HUDEP-2 (cell line): ENCODE measurements at regions not wholly inside any gene's neighbourhood (a gene's known extent, or its start where the extent isn't known, plus 50 kb on each side); places are given as distances from the start of the nearest gene placed in this dataset.
"Not testable (repeated sequence)": the region's sequence is repeated elsewhere in the genome, so short reads cannot be mapped to it uniquely, and the experiment has no call there.

ENCODE experiments used
- DNase-seq, 76 experiments: peaks; one replicate each; lab custom pipeline; 2025; ENCODE audit not compliant: unreplicated experiment in 76 of 76; lab: John Stamatoyannopoulos, UW

- DNase-seq, result not testable (repeated sequence)
Observed at GRCh38 chr1:90219166-90219871, 224.4 kb downstream of the ZNF326 start.

DNA sequence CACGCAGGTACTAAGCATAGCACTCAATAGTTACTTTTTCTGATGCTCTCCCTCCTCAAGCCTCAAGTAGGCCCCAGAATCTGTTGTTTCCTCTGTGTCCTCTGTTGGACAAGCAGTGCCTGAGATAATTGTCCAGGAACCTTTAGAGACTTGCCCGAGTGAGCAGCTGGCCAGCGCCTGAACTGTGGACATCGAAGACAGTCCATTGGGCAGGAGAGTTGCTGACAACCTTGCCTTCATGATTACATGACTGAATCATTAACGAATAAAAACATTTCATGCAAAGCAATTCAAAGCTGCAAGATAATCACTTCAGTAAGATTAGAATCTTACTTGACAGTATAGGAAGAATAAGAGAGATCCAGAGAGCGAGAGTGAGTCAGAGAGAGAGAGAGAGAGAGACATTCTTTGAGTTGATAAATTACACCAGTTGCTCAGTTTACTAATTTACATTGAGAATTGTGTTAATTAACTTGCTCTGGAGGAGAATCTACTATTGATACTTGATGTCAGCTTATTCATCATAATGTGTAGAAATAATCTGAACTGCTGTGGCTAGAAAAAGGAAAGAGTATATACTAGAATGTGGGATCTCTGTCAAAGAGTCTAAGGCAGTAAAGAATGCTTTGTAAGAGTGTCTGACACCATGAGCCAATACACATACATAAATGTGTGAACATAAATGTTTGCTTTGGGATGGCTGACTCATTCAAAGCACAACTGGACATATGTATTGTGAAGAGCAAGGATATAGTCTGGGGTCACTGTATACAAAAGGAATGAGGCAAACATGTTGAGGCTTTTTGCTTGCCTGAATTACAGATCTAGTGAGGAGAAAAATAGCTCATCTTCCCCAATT lies 216.0 kb downstream of the ZNF326 start:
- no peak for DNase-seq

DNA sequence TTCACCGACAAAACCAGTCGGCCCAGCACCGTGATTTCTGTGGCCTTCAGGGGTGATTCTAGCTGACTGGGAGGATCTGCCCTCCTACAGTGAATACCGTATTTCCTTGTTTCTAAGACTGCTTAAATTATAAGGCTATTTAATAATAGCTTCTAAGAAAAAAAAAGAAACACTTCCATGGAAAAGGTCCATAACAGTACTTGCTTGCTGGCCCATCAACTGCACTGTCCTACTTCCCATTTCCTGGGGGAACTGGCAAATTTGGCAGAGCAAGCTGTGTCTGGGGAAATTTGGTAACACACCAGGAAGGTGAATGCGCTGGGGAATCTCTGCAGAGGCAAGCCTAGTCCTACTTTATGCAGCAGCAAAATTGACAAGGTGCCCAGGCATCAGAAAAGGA lies 214.0 kb downstream of the ZNF326 start:
- DNase-seq, result no peak

DNA sequence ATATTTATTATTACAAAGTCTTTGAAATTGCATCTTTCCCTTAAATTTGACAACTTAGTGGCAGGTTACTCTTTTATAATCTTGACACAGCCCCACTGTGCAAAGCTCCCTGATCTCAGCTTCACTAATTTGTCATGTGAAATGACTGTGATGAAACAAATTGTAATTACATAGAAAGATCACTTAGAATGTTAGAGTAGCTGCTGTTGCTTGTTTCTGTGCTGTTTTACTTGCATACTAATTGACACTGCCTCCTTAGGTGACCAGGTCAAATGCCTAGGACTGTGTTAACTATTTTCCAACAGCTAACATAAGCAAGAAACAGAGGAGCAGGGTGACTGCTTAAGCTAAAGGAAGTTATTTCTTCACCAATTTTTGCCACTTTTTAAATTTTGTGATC lies 211.3 kb downstream of the ZNF326 start:
- DNase-seq, result no peak

DNA sequence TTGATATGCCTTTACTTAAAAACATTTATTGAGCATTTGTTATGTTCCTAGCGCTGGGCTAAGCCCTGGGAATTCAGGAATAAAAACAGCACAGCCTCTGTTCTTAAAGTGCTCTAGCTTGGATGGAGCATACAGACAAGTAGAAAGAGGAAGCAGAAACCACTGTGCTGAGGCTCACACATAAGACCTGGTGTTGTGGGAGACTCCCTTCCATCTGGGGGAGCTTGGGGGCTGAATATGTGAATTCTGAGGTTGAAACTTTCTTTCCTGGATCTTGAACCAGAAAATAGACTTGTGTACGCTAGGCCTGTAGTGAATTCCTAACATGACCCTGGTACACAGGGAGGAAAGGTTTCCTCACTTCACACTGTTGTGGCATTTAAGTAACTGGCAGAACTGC lies 209.9 kb downstream of the ZNF326 start:
- DNase-seq, result no peak

GRCh38 chr1:90204023-90204590 lies 209.2 kb downstream of the ZNF326 start:
- no peak for DNase-seq

DNA sequence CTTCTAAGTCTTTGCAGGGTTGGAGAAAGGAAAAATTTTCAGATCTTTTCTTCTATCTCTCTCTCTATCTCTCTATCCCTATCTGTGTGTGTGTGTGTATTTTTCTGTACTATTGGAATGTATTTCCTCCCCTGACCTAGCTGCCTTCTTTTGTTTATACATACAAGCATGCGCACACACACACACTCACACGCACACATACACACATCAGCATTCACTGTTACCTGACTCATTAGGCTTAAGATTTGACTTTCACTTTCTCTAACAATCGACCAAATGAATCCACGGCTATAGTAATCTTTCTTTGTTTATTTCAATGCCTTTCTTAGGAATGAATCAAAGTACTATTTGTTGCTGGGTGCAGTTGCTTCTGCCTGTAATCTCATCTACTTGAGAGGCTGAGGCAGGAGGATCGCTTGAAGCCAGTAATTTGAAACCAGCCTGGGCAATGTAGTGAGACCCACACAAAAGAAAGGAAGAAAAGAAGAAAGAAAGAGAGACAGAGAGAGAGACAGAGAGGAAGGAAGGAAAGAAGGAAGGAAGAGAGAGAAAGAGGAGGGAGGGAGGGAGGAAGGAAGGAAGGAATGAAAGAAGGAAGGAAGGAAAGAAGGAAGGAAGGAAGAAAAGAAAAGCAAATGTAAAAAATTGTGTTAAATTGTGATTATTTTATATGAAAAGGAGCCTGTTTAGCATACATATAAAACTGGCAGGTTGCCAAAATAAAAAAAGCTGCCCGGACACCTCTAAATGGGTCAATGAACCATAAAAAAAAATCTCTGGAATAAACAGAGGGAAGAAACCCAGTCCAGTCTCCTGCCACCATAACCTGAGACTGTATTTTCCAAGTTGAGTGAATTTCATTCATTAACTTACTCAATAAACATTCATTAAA lies 206.8 kb downstream of the ZNF326 start:
- DNase-seq, result no peak

DNA sequence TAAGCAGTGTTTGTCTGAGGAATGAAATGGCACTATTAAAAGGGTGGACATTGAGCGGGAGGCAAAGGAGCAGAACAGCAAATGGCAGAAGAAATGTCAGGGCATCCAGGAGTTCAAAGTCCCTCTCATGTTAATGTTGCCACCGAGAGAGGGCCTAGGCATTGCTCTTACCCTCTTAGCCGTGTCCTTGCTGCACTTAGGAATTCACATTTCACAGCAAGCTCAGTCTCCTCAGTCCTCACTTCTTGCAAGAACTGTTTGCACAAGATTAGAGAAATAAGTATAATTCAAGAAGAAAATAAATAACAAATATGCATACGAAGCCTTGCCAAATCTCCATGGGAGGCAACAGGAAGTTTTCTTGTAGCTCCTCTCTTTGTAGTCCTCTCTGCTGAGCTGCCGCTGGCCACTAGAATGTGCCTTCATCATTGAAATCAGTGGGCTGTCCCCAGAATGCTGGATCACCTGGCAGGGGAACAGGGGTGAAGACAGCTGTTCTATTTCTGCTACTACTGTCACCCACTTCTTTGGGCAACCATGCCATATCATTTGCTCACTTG lies 205.8 kb downstream of the ZNF326 start:
- DNase-seq, result no peak

GRCh38 chr1:90198616-90199332 lies 203.9 kb downstream of the ZNF326 start:
- no peak for DNase-seq

DNA sequence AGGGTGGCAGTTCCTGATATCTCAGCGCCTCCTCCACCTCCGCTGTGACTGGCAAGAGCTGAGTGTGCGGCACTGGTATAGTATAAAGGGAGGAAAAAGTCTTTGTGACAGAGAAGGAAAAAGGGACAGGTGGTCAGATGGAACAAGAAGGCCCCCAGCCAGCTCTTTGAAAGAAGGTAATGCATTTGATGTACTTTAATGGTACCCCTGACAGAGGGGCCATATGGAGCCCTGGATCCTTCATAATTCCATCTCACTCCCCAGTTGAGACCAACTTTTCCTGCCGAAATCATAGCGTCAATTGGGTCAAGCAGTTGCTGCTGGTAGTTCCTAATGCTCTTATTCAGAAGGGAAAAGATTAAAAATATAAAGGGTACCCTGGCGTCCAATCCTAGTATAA lies 198.2 kb downstream of the ZNF326 start:
- no peak for DNase-seq

- DNase-seq, result no peak
Observed at GRCh38 chr1:90192408-90192807, 197.5 kb downstream of the ZNF326 start.

DNA sequence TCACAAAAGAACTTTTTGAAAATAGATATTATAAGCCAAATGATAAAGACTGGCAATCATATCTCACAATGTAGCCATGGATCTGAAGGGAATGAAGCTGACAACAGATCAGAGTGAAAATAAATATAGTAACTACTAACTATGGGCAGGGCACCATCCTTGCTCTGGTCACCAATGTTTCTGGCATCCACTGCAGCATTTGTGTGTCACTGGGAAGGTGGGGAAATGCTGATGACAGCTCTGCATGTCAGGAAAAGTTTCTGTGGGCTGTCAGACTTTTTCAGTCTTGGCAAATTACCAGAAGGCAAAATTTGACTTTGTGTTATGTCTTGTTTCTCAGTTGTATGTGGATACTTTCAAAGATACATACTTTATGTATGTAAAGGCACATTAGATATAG lies 195.6 kb downstream of the ZNF326 start:
- DNase-seq, result no peak

DNA sequence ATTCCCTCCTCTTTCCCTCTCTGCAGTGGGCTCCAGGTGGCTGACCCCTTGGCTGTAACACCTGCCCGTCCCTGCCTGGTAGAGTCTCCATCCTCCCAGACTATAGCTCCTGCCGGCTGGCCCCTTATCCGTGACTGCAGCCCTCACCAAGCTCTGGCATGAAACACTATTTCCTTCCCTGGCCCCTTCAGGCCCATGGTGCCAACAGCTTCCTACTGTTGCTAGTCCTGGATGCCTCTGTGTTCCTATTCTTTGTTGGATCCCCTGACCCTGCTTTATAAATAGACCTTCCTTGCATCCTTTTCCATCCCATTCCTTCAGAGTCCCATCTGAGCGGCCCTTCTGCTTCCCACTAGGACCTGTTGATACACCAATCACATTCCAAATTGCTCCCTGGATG lies 195.0 kb downstream of the ZNF326 start:
- DNase-seq, result no peak

DNA sequence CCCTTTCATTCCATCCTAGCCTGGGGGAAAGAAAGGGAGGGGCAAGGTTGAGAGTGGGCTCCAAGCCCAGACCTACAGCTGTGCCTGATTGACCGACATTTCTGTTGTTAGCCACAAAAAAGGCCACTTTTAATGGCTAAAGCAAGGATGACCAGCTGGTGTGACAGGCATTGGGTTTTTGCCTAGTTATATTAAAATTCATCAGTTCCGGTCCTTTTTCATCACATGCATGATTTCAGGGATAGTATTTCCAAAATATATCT lies 192.3 kb downstream of the ZNF326 start:
- no peak for DNase-seq

GRCh38 chr1:90186506-90187322 lies 191.8 kb downstream of the ZNF326 start:
- no peak for DNase-seq

- DNase-seq, result no peak
Observed at GRCh38 chr1:90176530-90176929, 181.6 kb downstream of the ZNF326 start.

DNA sequence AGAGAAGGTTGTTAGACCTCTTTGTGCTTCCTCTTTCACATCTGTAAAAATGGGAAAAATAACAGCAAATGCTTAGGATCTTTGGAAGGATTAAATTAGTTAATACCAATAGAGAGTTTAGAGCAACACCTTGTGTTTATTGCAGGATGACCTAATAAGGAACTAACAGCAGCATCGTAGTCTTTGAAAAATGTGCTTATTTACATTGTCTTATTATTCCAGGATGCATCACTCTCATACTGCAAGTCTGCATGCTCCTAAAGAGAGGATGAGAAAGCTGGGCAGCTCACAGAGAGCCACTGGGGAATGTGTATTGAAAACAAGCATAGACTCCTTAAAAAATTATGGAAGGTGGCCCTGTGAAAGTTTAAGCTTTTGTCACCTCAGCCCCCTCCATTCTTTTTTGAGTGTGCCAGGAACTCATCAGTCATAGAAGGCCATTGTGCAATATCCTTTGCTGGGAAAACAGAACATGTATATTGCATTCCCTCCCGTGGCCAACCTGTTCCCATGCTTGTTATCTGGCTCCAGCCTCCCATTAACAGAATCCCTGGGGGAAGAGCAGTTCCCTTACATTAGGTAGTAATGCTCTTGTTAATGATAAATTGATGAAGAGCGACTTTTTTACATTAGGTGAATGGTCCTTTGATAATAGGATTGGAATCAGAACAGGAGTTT lies 180.7 kb downstream of the ZNF326 start:
- DNase-seq, result no peak

GRCh38 chr1:90174246-90174645 lies 179.3 kb downstream of the ZNF326 start:
- DNase-seq, result no peak

- no peak for DNase-seq
Observed at GRCh38 chr1:90162216-90162615, 167.3 kb downstream of the ZNF326 start.
